IMR-90 (cell line): ENCODE measurements at regions not wholly inside any gene's neighbourhood (a gene's known extent, or its start where the extent isn't known, plus 50 kb on each side); places are given as distances from the start of the nearest gene placed in this dataset.

Source experiments
- ATAC-seq: fragments of 200-7000 bp; cut with Tn5 transposase; 2 replicates; pipeline ENCODE4 v1.9.1; 2020; ENCODE audit warnings: low read depth, mild to moderate bottlenecking, moderate library complexity
- BruUV-seq: library from RNA; stranded (reverse); fragments of 400-500 nt; replicated peaks from 2 replicates; lab custom pipeline; 2021; lab: Mats Ljungman, UMichigan
- CTCF ChIA-PET: fragments of 300-600 bp; formaldehyde crosslinking; extraction: SDS; loops from one replicate; lab custom pipeline; 2021; ENCODE audit warnings: antibody characterized with exemption; lab: Yijun Ruan, JAX
- POLR2A ChIA-PET: fragments of 300-600 bp; sonication (Branson Sonifier 250); formaldehyde crosslinking; loops from one replicate; lab custom pipeline; 2022; ENCODE audit warnings: antibody characterized with exemption; ENCODE audit not compliant: unreplicated experiment; lab: Charles Lee
- DNase-seq: peaks from one replicate; pipeline ENCODE4 v3.0.0; 2013
- H2AFZ ChIP-seq: replicated peaks from 2 replicates; pipeline ENCODE3; 2013; ENCODE audit warnings: low read length, mild to moderate bottlenecking; ENCODE audit not compliant: poor library complexity
- H2AK5ac ChIP-seq: 2 replicates; pipeline ENCODE4 v1.6.1; 2013; ENCODE audit warnings: low read depth, low read length, inconsistent platforms
- H2AK9ac ChIP-seq: replicated peaks from 2 replicates; pipeline ENCODE3; 2013; ENCODE audit warnings: mild to moderate bottlenecking, low read depth, low read length, moderate library complexity; ENCODE audit not compliant: poor library complexity
- H2BK120ac ChIP-seq: 2 replicates; pipeline ENCODE4 v1.6.1; 2013; ENCODE audit warnings: low read depth, low read length, inconsistent platforms
- H2BK15ac ChIP-seq: 3 replicates; pipeline ENCODE4 v1.6.1; 2013; ENCODE audit warnings: low read depth, low read length, inconsistent platforms
- H2BK20ac ChIP-seq: 2 replicates; pipeline ENCODE4 v1.6.1; 2013; ENCODE audit warnings: low read depth, mild to moderate bottlenecking, inconsistent platforms, low read length, moderate library complexity
- H2BK5ac ChIP-seq: 2 replicates; pipeline ENCODE4 v1.6.1; 2013; ENCODE audit warnings: mild to moderate bottlenecking, low read depth, low read length, inconsistent platforms; ENCODE audit not compliant: poor library complexity, severe bottlenecking
- H3K14ac ChIP-seq: replicated peaks from 2 replicates; pipeline ENCODE4 v1.6.1; 2013; ENCODE audit warnings: low read depth, low read length, inconsistent platforms
- H3K18ac ChIP-seq: 2 replicates; pipeline ENCODE4 v1.6.1; 2013; ENCODE audit warnings: low read depth, low read length, control low read depth
- H3K23ac ChIP-seq: 2 replicates; pipeline ENCODE4 v1.6.1; 2013; ENCODE audit warnings: low read depth, low read length, inconsistent platforms
- H3K27ac ChIP-seq: 2 replicates; pipeline ENCODE4 v1.5.1; 2013; ENCODE audit warnings: mild to moderate bottlenecking, control low read depth, low read length; ENCODE audit not compliant: insufficient read depth
- H3K27me3 ChIP-seq: 2 replicates; pipeline ENCODE4 v1.6.1; 2013; ENCODE audit warnings: low read length; ENCODE audit not compliant: control insufficient read depth, insufficient read depth
- H3K36me3 ChIP-seq: 2 replicates; pipeline ENCODE4 v1.6.1; 2013; ENCODE audit warnings: low read length, mixed read lengths; ENCODE audit not compliant: control insufficient read depth, insufficient read depth
- H3K4ac ChIP-seq: 2 replicates; pipeline ENCODE4 v1.6.1; 2013; ENCODE audit warnings: low read depth, low read length, inconsistent platforms
- H3K4me1 ChIP-seq: 2 replicates; pipeline ENCODE4 v1.6.1; 2013; ENCODE audit warnings: low read length, mixed read lengths; ENCODE audit not compliant: control insufficient read depth, insufficient read depth
- H3K4me2 ChIP-seq: 2 replicates; pipeline ENCODE4 v1.6.1; 2013; ENCODE audit warnings: low read depth, mild to moderate bottlenecking, control low read depth, low read length, moderate library complexity
- H3K4me3 ChIP-seq: 2 replicates; pipeline ENCODE4 v1.5.1; 2013; ENCODE audit warnings: low read depth, mild to moderate bottlenecking, control low read depth, low read length, moderate library complexity; ENCODE audit not compliant: insufficient read depth
- H3K56ac ChIP-seq: 2 replicates; pipeline ENCODE4 v1.6.1; 2013; ENCODE audit warnings: low read length, inconsistent platforms; ENCODE audit not compliant: insufficient read depth; ENCODE audit errors: extremely low read depth
- H3K79me1 ChIP-seq, 2 experiments: 2 replicates each; pipeline ENCODE4 v1.6.1; 2013; ENCODE audit warnings: low read length in 2 of 2, inconsistent platforms in 1 of 2, low read depth in 1 of 2
- H3K9ac ChIP-seq: 2 replicates; pipeline ENCODE4 v1.6.1; 2013; ENCODE audit warnings: low read depth, low read length, control low read depth
- H3K9me1 ChIP-seq: 2 replicates; pipeline ENCODE4 v1.6.1; 2013; ENCODE audit warnings: low read length, inconsistent platforms; ENCODE audit not compliant: insufficient read depth
- H3K9me3 ChIP-seq: 2 replicates; pipeline ENCODE4 v1.6.1; 2013; ENCODE audit warnings: low read length; ENCODE audit not compliant: control insufficient read depth, insufficient read depth
- H4K20me1 ChIP-seq: 2 replicates; pipeline ENCODE4 v1.6.1; 2013; ENCODE audit warnings: low read length, inconsistent platforms; ENCODE audit not compliant: insufficient read depth
- H4K5ac ChIP-seq: 2 replicates; pipeline ENCODE4 v1.6.1; 2013; ENCODE audit warnings: mild to moderate bottlenecking, low read depth, low read length, control low read depth
- H4K8ac ChIP-seq, 2 experiments: 2 replicates each; pipeline ENCODE4 v1.6.1; 2013; ENCODE audit warnings: low read depth in 2 of 2, low read length in 2 of 2, control low read depth in 1 of 2, inconsistent platforms in 1 of 2
- H4K91ac ChIP-seq: 2 replicates; pipeline ENCODE4 v1.6.1; 2013; ENCODE audit warnings: low read depth, low read length, inconsistent platforms; ENCODE audit not compliant: insufficient read depth
- CEBPB ChIP-seq: IDR thresholded peaks from 2 replicates; pipeline ENCODE4 v1.6.1; 2012; ENCODE audit warnings: low read depth, low read length, improper control_type of control experiment
- CHD1 ChIP-seq: IDR thresholded peaks from 2 replicates; pipeline ENCODE4 v1.6.1; 2012; ENCODE audit warnings: low read depth, low read length, improper control_type of control experiment
- FOS ChIP-seq: fragments of 150-350 bp; IDR thresholded peaks from 2 replicates; pipeline ENCODE4 v1.6.1; 2016; ENCODE audit warnings: low read depth, low read length
- MAFK ChIP-seq: IDR thresholded peaks from 2 replicates; pipeline ENCODE4 v1.6.1; 2012; ENCODE audit warnings: low read depth, low read length, improper control_type of control experiment
- MXI1 ChIP-seq: IDR thresholded peaks from 2 replicates; pipeline ENCODE4 v1.6.1; 2012; ENCODE audit warnings: low read depth, mild to moderate bottlenecking, low read length, moderate library complexity, borderline replicate concordance
- POLR2A ChIP-seq: IDR thresholded peaks from 2 replicates; pipeline ENCODE4 v1.6.1; 2012; ENCODE audit warnings: mild to moderate bottlenecking, low read depth, low read length
- RAD21 ChIP-seq: IDR thresholded peaks from 2 replicates; pipeline ENCODE4 v1.6.1; 2012; ENCODE audit warnings: low read length, improper control_type of control experiment
- USF2 ChIP-seq: fragments of 150-350 bp; IDR thresholded peaks from 2 replicates; pipeline ENCODE4 v1.6.1; 2017; ENCODE audit warnings: mild to moderate bottlenecking, antibody characterized with exemption, low read length, low read depth
- dilution Hi-C: fragments of 300-500 bp; cut with HindIII; formaldehyde crosslinking; loops from one replicate; pipeline ENCODE4 v1.14.3; 2018; ENCODE audit warnings: low sequenced_read_pairs; ENCODE audit not compliant: unreplicated experiment
- in situ Hi-C: fragments of 300-500 bp; cut with MboI; formaldehyde crosslinking; loops from 3 replicates; pipeline ENCODE4 v1.14.3; 2019; ENCODE audit warnings: low sequenced_read_pairs, inconsistent platforms, mixed read lengths
- intact Hi-C: fragments of 100-400 bp; cut with micrococcal nuclease; formaldehyde crosslinking; loops from 2 replicates; pipeline ENCODE4 v1.10.0; 2022
- TF ChIP-seq, protein P1 (sequence below): conservative IDR thresholded peaks from 2 replicates; pipeline ENCODE4 v1.5.1; 2012; ENCODE audit warnings: mild to moderate bottlenecking, low read depth, low read length, improper control_type of control experiment
- TF ChIP-seq, protein P2 (sequence below): fragments of 150-350 bp; IDR thresholded peaks from 2 replicates; pipeline ENCODE4 v1.6.1; 2016; ENCODE audit warnings: low read depth, mild to moderate bottlenecking, low read length, moderate library complexity, borderline replicate concordance

- Histone ChIP-seq H3K36me3 (no peaks in the 10 kb centered on the region), H2BK15ac (no peak overlapping the region), H2BK5ac (no peak overlapping the region), H3K4me3 (no peak overlapping the region), H3K9me1 (peaks cover 8% of the 10 kb centered on the region), H4K8ac (no peak overlapping the region), H3K4me2 (no peak overlapping the region), H3K4ac (no peak overlapping the region), H3K9ac (no peak overlapping the region), H2AK5ac (no peak overlapping the region), H3K4me1 (peaks cover 17% of the 10 kb centered on the region), H3K14ac (no peak overlapping the region), H3K27me3 (peaks cover 2% of the 10 kb centered on the region; the same call in 1 of the 2 replicates), H3K18ac (no peak overlapping the region), H4K5ac (no peak overlapping the region), H4K91ac (no peak overlapping the region), H4K20me1 (no peaks in the 10 kb centered on the region), H2BK120ac (no peak overlapping the region), H3K23ac (no peak overlapping the region), H2BK20ac (no peak overlapping the region), H2AFZ (no peak overlapping the region), H2AK9ac (no peak overlapping the region), H3K79me1 (no peaks in the 10 kb centered on the region), H3K9me3 (no peaks in the 10 kb centered on the region), H3K56ac (no peak overlapping the region), H3K27ac (no peak overlapping the region)
- no peak for DNase-seq
- BruUV-seq: no TSS peak
- in situ Hi-C loops: no loop called here
- ChIA-PET CTCF (interaction anchor here (2.0 kb wide), 1 partner anchor 12 kb away, joined by 6 read pairs; no protein-coding TSS in a partner anchor), POLR2A (no interaction called here)
- intact Hi-C loops: loop anchor here (10.0 kb wide), 2 partner anchors 185 to 445 kb away; no protein-coding TSS in a partner anchor
- TF ChIP-seq, protein P1, sequence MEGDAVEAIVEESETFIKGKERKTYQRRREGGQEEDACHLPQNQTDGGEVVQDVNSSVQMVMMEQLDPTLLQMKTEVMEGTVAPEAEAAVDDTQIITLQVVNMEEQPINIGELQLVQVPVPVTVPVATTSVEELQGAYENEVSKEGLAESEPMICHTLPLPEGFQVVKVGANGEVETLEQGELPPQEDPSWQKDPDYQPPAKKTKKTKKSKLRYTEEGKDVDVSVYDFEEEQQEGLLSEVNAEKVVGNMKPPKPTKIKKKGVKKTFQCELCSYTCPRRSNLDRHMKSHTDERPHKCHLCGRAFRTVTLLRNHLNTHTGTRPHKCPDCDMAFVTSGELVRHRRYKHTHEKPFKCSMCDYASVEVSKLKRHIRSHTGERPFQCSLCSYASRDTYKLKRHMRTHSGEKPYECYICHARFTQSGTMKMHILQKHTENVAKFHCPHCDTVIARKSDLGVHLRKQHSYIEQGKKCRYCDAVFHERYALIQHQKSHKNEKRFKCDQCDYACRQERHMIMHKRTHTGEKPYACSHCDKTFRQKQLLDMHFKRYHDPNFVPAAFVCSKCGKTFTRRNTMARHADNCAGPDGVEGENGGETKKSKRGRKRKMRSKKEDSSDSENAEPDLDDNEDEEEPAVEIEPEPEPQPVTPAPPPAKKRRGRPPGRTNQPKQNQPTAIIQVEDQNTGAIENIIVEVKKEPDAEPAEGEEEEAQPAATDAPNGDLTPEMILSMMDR: no peak
- TF ChIP-seq CHD1 (no peak), MAFK (no peak), USF2 (no peak), FOS (no peak), CEBPB (no peak), POLR2A (no peak), MXI1 (no peak), RAD21 (no peak)
- TF ChIP-seq, protein P2, sequence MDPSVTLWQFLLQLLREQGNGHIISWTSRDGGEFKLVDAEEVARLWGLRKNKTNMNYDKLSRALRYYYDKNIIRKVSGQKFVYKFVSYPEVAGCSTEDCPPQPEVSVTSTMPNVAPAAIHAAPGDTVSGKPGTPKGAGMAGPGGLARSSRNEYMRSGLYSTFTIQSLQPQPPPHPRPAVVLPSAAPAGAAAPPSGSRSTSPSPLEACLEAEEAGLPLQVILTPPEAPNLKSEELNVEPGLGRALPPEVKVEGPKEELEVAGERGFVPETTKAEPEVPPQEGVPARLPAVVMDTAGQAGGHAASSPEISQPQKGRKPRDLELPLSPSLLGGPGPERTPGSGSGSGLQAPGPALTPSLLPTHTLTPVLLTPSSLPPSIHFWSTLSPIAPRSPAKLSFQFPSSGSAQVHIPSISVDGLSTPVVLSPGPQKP: no peak
- dilution Hi-C loops: no loop called here
- ATAC-seq: no peak
Measured at GRCh38 chr6:14659841-14660240, 542.3 kb downstream of the CD83 start.
